T-cell (primary cell): ENCODE measurements at regions not wholly inside any gene's neighbourhood (a gene's known extent, or its start where the extent isn't known, plus 50 kb on each side); places are given as distances from the start of the nearest gene placed in this dataset.
A peak's percentile ranks its signal among the peaks of the same experiment; 100 is the strongest.

Experiments used
- ATAC-seq, 4 experiments: fragments of 200-7000 bp in 3 of 4; fragments of 150-1000 bp in 1 of 4; cut with Tn5 transposase; replicated peaks in 1 of 4; 1 replicate in 3 of 4; 2 replicates in 1 of 4; pipeline ENCODE4 v1.10.0; 2021; ENCODE audit warnings: moderate library complexity in 3 of 4, mild to moderate bottlenecking in 2 of 4, moderate number of reproducible peaks in 1 of 4
- CTCF ChIA-PET, 2 donors: fragments of 300-600 bp; sonication (Branson Sonifier 250); formaldehyde crosslinking; loops; one replicate each; lab custom pipeline; 2022; ENCODE audit warnings: antibody characterized with exemption in 2 of 2; lab: Charles Lee
- POLR2A ChIA-PET, 2 donors: fragments of 300-600 bp; sonication (Branson Sonifier 250); formaldehyde crosslinking; loops; one replicate each; lab custom pipeline; 2022; ENCODE audit warnings: antibody characterized with exemption in 2 of 2; lab: Charles Lee
- DNase-seq, 35 experiments: peaks; one replicate each; pipeline versions ENCODE4 v3.0.0 to v3.0.0-alpha.2; 2013 to 2023
- H3K27ac ChIP-seq: one replicate; pipeline ENCODE4 v1.5.1; 2013; ENCODE audit warnings: low read length
- H3K27me3 ChIP-seq, 2 experiments: replicated peaks in 1 of 2; 1 replicate in 1 of 2; 2 replicates in 1 of 2; pipeline versions ENCODE4 v1.6.1 to v1.7.0; 2013; ENCODE audit warnings: low read length in 1 of 2, mixed read lengths in 1 of 2; ENCODE audit not compliant: control insufficient read depth in 2 of 2, insufficient read depth in 2 of 2; ENCODE audit errors: extremely low read depth in 1 of 2
- H3K36me3 ChIP-seq, 2 donors: 1 replicate in 1 of 2; 2 replicates in 1 of 2; pipeline versions ENCODE4 v1.6.1 to v1.7.0; 2013; ENCODE audit warnings: low read length in 1 of 2; ENCODE audit not compliant: control insufficient read depth in 2 of 2, insufficient read depth in 1 of 2; ENCODE audit errors: extremely low read depth in 1 of 2
- H3K4me1 ChIP-seq, 2 experiments: 1 replicate in 1 of 2; 2 replicates in 1 of 2; pipeline versions ENCODE4 v1.6.1 to v1.7.0; 2013; ENCODE audit warnings: low read length in 2 of 2, mixed read lengths in 1 of 2; ENCODE audit not compliant: insufficient read depth in 2 of 2, control insufficient read depth in 1 of 2; ENCODE audit errors: extremely low read depth in 1 of 2
- H3K4me3 ChIP-seq, 2 donors: 1 replicate in 1 of 2; 2 replicates in 1 of 2; pipeline versions ENCODE4 v1.5.1 to v1.7.0; 2013; ENCODE audit warnings: mild to moderate bottlenecking in 2 of 2, low read length in 1 of 2, moderate library complexity in 1 of 2; ENCODE audit not compliant: control insufficient read depth in 1 of 2; ENCODE audit errors: extremely low read depth in 1 of 2
- H3K9me3 ChIP-seq: 2 replicates; pipeline ENCODE4 v1.7.0; 2013
- H3K27ac Mint-ChIP-seq, 2 donors: one replicate each; pipeline ENCODE4 v1.8.0; 2020 to 2021; ENCODE audit warnings: mild to moderate bottlenecking in 2 of 2, mixed read lengths in 2 of 2
- H3K27me3 Mint-ChIP-seq, 2 donors: one replicate each; pipeline ENCODE4 v1.8.0; 2021 to 2022; ENCODE audit warnings: mixed read lengths in 2 of 2
- H3K36me3 Mint-ChIP-seq: one replicate; pipeline ENCODE4 v1.8.0; 2021; ENCODE audit warnings: mixed read lengths
- H3K4me1 Mint-ChIP-seq, 3 donors: one replicate each; pipeline ENCODE4 v1.8.0; 2020 to 2022; ENCODE audit warnings: mixed read lengths in 3 of 3, mild to moderate bottlenecking in 1 of 3
- H3K4me3 Mint-ChIP-seq, 3 donors: one replicate each; pipeline ENCODE4 v1.8.0; 2020 to 2022; ENCODE audit warnings: mild to moderate bottlenecking in 3 of 3, mixed read lengths in 3 of 3, moderate library complexity in 3 of 3
- H3K9me3 Mint-ChIP-seq, 3 donors: one replicate each; pipeline ENCODE4 v1.8.0; 2020 to 2022; ENCODE audit warnings: mixed read lengths in 3 of 3
- WGBS: methylation state at CpG from one replicate; pipeline ENCODE4 v1.1.5; 2013; ENCODE audit warnings: missing lambda C conversion rate; ENCODE audit not compliant: insufficient coverage; 5-methylcytosine and 5-hydroxymethylcytosine counted together

DNA sequence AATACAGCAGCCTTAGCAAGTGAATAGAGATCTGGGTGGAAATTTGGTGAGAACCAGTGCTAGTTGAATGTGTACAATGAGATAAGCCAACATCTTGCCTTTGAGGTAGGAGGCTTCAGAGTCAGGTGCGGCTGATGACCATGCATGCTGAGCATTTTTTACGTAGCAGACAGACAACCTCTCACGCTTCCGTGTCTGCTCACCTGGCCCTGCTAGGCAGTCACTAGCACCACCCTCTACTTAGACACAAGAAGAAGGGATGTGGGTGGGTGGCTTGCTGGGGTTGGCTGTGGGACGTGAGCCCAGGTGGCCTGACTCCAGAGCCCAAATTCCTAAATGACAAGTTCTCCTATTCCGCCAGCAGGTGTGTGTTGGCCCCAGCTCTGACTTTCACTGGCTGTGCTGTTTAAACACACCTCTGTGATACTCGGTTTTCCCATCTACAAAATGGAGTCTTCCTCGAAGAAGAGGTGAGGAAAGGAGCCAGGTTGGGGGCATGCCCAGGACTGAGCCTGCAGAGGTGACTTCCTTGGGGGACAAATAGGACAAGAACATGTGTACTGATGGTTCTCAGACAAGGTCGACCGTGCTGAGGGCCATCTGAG, 57.8 kb upstream of the BCL11B start:
- H3K4me3 Mint-ChIP-seq, result no peak overlapping the region
- H3K27ac ChIP-seq, result no peak overlapping the region
- H3K27me3 Mint-ChIP-seq, result peaks cover 8 to 15% of the 10 kb centered on the region in 2 donors
- WGBS, result 58% methylated on average over 5 of the region's 10 CpGs
- H3K4me1 ChIP-seq, result no peaks in the 10 kb centered on the region
- H3K27ac Mint-ChIP-seq, result no peak overlapping the region
- no peaks in the 10 kb centered on the region for H3K9me3 Mint-ChIP-seq
- ChIA-PET POLR2A (interaction anchor here in 1 of 2 donors (0.5 kb wide), 1 partner anchor 61 kb away, joined by 4 read pairs; no protein-coding TSS in a partner anchor), CTCF (no interaction called here)
- no peaks in the 10 kb centered on the region for H3K36me3 Mint-ChIP-seq
- H3K4me3 ChIP-seq, result no peak overlapping the region
- no peaks in the 10 kb centered on the region for H3K9me3 ChIP-seq
- H3K4me1 Mint-ChIP-seq, result no peaks in the 10 kb centered on the region
- no peak for DNase-seq
- H3K36me3 ChIP-seq, result no peaks in the 10 kb centered on the region
- H3K27me3 ChIP-seq, result peaks cover 0 to 24% of the 10 kb centered on the region in 2 experiments
- no peak for ATAC-seq

DNA sequence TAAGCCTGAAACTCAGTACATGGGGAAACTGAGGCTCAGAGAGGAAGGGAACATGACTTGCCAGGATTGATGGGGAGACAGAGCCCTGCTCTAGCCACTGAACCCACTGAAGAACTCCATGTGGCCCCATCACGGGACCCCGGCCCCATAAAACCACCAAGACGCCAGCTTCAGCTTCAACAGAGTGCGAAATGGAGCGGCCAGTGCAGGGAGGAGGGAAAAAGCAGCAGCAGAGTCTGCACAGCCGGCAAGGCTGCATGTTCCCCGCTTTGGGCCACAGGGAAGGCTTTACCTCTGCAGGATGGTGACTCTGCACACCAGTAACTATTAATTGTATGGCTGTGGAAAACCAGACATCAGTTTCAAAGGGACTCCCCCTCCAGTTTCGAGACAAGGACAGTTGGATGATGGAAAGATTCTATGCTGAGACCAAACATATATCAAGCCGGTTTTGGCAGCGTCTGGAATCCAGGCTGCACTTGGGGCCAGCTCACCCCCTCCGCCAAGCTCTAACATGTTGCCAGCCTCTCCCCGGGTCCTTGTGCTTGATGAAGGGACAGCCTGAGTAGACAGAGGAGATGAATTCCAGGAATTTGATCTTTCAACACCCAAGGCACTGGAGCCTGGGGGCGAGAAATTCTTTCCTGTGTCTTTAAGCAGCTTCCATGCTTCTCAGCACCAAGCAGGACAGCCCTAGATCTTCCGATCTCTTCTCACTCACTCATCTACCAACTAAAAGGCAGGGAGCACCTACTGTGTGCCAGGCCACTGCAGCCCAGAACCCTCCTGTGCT, 55.7 kb upstream of the BCL11B start:
- H3K4me3 ChIP-seq, result no peak overlapping the region
- ChIA-PET POLR2A (no interaction called here), CTCF (interaction anchor here (0.7 kb wide), 2 partner anchors 13 to 1883 kb away, joined by 3 read pairs; no protein-coding TSS in a partner anchor)
- H3K27me3 Mint-ChIP-seq, result peaks cover 8 to 15% of the 10 kb centered on the region in 2 donors
- H3K36me3 Mint-ChIP-seq, result no peaks in the 10 kb centered on the region
- H3K9me3 ChIP-seq, result no peaks in the 10 kb centered on the region
- H3K4me3 Mint-ChIP-seq, result no peak overlapping the region
- no peaks in the 10 kb centered on the region for H3K9me3 Mint-ChIP-seq
- no peak overlapping the region for H3K27ac ChIP-seq
- peaks cover 0 to 18% of the 10 kb centered on the region in 2 experiments for H3K27me3 ChIP-seq
- DNase-seq (no peak), ATAC-seq (no peak)
- no peaks in the 10 kb centered on the region for H3K4me1 Mint-ChIP-seq
- H3K27ac Mint-ChIP-seq, result no peak overlapping the region
- H3K36me3 ChIP-seq, result no peaks in the 10 kb centered on the region
- WGBS, result 73% methylated on average over 9 of the region's 14 CpGs
- no peaks in the 10 kb centered on the region for H3K4me1 ChIP-seq

DNA sequence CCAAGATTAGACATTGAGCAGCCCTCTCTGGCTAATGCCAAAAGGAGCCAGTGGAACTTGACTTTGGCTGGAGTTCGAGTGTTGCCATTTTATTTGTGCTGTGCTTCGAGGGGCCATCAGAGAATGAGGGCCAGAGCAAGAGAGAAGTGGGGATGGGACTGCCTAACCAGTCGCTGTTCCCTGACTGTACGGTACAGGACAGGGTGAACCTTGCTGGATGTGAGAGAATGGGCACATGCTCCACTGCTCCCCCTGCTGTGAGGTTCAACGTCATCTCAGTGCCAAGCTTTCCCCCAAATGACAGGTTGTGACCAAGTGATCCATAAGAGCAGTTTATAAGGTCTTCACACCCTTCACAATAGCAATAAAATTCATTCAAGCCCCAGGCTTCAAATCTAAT, 55.1 kb upstream of the BCL11B start:
- no peak overlapping the region for H3K27ac ChIP-seq
- H3K27me3 ChIP-seq, result peaks cover 0 to 18% of the 10 kb centered on the region in 2 experiments
- WGBS, result 75% methylated on average over 4 of the region's 5 CpGs
- ATAC-seq (peak in 1 of 4 experiments; percentile 37), DNase-seq (peak in 2 of 35 experiments; percentile 3 to 32)
- POLR2A ChIA-PET, result no interaction called here
- Mint-ChIP-seq H3K4me1 (peaks cover 0 to under 1% (median 0%) of the 10 kb centered on the region in 3 donors), H3K4me3 (no peak overlapping the region), H3K36me3 (no peaks in the 10 kb centered on the region), H3K27me3 (peaks cover 8 to 15% of the 10 kb centered on the region in 2 donors), H3K27ac (no peak overlapping the region), H3K9me3 (no peaks in the 10 kb centered on the region)
- no peak overlapping the region for H3K4me3 ChIP-seq
- H3K9me3 ChIP-seq, result no peaks in the 10 kb centered on the region
- H3K4me1 ChIP-seq, result no peaks in the 10 kb centered on the region
- CTCF ChIA-PET, result no interaction called here
- no peaks in the 10 kb centered on the region for H3K36me3 ChIP-seq

DNA sequence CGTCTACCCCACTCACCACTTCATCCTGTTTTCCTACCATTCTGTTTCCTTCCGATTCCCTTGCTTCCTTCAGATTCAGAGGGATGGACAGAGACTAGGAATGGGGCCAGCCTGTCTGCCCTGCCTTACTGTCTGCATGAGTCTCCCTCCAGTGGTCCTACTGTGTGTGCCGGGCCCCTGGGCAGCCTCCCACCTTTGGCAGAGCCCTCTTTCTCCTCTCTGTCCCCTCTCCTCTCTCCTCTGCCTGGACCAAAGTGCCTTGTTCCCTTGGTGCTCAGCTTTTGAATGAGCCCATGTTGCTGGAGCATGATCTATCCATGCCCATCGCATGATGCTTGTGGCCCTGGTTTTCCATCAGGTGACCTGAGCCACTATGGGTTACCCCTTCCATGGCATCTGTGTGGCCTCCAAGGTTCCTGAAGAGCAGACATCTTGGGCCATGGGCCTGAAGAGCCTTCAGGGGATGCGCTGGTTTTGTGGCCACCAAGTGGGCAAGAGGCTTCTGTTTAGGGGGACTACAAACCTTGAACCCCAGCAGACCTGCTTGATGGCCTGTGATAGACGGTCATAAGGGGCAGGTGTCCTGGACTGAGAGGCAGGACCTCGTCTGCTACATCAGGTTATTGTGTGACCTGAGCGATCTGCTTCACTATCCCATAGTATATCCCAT, 54.2 kb upstream of the BCL11B start:
- Histone ChIP-seq H3K4me1 (no peaks in the 10 kb centered on the region), H3K27ac (no peak overlapping the region), H3K4me3 (no peak overlapping the region), H3K27me3 (peaks cover 0 to 18% of the 10 kb centered on the region in 2 experiments), H3K36me3 (no peaks in the 10 kb centered on the region), H3K9me3 (no peaks in the 10 kb centered on the region)
- ATAC-seq, result no peak
- peak in 1 of 35 experiments; percentile 10 for DNase-seq
- no peak overlapping the region for H3K4me3 Mint-ChIP-seq
- no peak overlapping the region for H3K27ac Mint-ChIP-seq
- WGBS, result 88% methylated on average over 5 of the region's 8 CpGs
- no peaks in the 10 kb centered on the region for H3K9me3 Mint-ChIP-seq
- peaks cover 0 to 8% (median 7%) of the 10 kb centered on the region in 3 donors for H3K4me1 Mint-ChIP-seq
- CTCF ChIA-PET, result no interaction called here
- POLR2A ChIA-PET, result no interaction called here
- H3K27me3 Mint-ChIP-seq, result peaks cover 8 to 15% of the 10 kb centered on the region in 2 donors
- no peaks in the 10 kb centered on the region for H3K36me3 Mint-ChIP-seq

DNA sequence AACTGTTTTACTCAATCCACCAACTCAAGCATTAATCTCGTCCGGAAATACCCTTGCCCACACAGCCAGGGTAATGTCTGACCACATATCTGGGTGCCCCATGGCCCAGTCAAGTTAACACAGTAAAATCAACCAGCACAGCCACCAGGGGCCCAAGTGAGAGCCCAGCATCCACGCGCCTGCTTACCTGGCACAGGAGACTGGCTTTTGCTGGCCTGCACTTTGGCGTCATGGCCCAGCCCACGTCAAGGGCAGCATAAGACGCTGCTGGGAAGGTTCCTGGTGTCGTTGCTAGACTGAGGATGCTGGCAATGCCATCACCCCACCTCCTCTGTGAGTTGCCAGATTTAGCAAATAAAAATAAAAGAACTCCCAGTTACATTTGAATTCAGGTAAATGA, 53.6 kb upstream of the BCL11B start:
- H3K4me1 Mint-ChIP-seq, result peaks cover 0 to 11% (median 9%) of the 10 kb centered on the region in 3 donors

DNA sequence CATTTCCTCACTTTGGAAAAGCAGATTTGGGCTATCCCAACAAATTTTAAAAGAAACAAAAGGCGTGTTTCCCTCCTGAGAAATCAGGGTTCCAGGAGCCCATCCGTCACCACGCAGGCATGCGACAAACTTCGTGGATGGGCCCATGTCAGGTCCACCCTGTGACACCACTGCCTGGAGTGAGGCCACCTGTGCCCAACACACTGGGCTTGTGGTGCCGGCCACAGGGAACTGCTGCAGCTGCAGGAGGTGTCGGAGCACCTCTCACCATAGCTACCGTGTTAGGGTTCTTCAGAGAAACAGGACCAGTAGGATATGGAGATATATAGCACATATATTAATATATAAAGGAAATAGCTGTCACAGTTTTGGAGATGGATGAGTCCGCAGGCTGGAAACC, 53.0 kb upstream of the BCL11B start:
- CTCF ChIA-PET, result no interaction called here
- WGBS, result 85% methylated on average over 4 of the region's 9 CpGs
- Histone ChIP-seq H3K4me1 (peaks cover 0 to 11% of the 10 kb centered on the region in 2 experiments), H3K36me3 (no peaks in the 10 kb centered on the region), H3K27me3 (peaks cover 0 to 18% of the 10 kb centered on the region in 2 experiments), H3K27ac (no peak overlapping the region), H3K9me3 (no peaks in the 10 kb centered on the region), H3K4me3 (no peak overlapping the region)
- peaks cover 0 to 11% (median 9%) of the 10 kb centered on the region in 3 donors for H3K4me1 Mint-ChIP-seq
- POLR2A ChIA-PET, result no interaction called here
- no peak overlapping the region for H3K27ac Mint-ChIP-seq
- ATAC-seq (no peak), DNase-seq (peak in 1 of 35 experiments; percentile 3)
- peaks cover 8 to 14% of the 10 kb centered on the region in 2 donors for H3K27me3 Mint-ChIP-seq
- H3K4me3 Mint-ChIP-seq, result no peak overlapping the region
- H3K9me3 Mint-ChIP-seq, result no peaks in the 10 kb centered on the region
- H3K36me3 Mint-ChIP-seq, result no peaks in the 10 kb centered on the region

More for the DNA sequence above, 53.6 kb upstream of the BCL11B start:
- H3K4me3 ChIP-seq, result no peak overlapping the region
- peaks cover 8 to 15% of the 10 kb centered on the region in 2 donors for H3K27me3 Mint-ChIP-seq
- H3K4me3 Mint-ChIP-seq, result no peak overlapping the region
- peaks cover 0 to 5% of the 10 kb centered on the region in 2 experiments for H3K4me1 ChIP-seq
- no peak overlapping the region for H3K27ac ChIP-seq
- 91% methylated on average over 7 of the region's 8 CpGs for WGBS
- no peaks in the 10 kb centered on the region for H3K36me3 ChIP-seq
- H3K36me3 Mint-ChIP-seq, result no peaks in the 10 kb centered on the region
- ChIA-PET POLR2A (no interaction called here), CTCF (no interaction called here)
- ATAC-seq (no peak), DNase-seq (peak in 1 of 35 experiments; percentile 3)
- no peaks in the 10 kb centered on the region for H3K9me3 Mint-ChIP-seq
- no peaks in the 10 kb centered on the region for H3K9me3 ChIP-seq
- H3K27me3 ChIP-seq, result peaks cover 0 to 18% of the 10 kb centered on the region in 2 experiments
- H3K27ac Mint-ChIP-seq, result no peak overlapping the region
